HG02938 (cell line): ENCODE measurements at regions not wholly inside any gene's neighbourhood (a gene's known extent, or its start where the extent isn't known, plus 50 kb on each side); places are given as distances from the start of the nearest gene placed in this dataset.

Experiments used
- ATAC-seq: cut with Tn5 transposase; IDR thresholded peaks from one replicate; pipeline ENCODE4 v1.9.1; 2021; ENCODE audit warnings: mild to moderate bottlenecking, moderate library complexity; ENCODE audit not compliant: unreplicated experiment

GRCh38 chr13:30359991-30360390, 52.6 kb upstream of the KATNAL1 start:
- no peak for ATAC-seq

DNA sequence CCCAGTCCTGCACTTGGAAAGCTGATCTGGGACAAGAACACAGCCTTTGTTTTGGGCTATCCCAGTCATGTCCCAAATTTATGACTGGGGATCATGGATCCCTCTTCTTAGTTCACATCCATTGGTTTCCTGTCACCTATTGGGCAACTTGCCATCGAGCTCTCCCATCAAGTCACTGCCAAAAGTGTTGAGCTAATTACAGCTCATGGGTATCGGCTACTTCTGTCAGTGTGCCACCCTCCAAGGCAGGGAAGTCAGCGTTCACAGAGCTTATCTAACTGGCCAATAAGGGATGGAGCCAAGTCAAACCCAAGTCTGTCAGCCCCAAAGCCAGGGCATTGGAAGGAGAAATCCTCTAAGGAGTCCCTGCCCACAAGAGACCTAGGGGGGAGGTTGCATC, 53.2 kb upstream of the KATNAL1 start:
- ATAC-seq = no peak

GRCh38 chr13:30362005-30362788, 54.8 kb upstream of the KATNAL1 start:
- ATAC-seq = no peak

DNA sequence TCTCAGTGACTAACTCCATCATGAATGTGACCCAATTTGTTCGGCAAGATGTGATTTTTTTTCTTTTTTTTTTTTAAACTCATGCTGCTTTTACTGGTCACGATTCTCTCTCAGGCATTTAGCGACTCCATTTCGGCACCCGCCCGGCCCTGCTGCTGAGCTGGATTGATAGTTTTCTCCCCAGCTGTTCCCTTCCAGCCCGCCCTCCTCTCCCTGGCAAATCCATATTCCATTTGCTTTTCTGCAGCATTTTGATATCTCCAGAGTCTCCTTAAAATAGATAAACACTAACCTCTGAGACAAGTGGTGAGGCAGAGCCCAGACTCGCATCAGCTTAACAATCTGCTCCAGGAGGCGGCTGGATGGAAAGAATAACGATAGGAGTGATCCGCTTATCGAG, 55.5 kb upstream of the KATNAL1 start:
- ATAC-seq = no peak

- no peak for ATAC-seq
These were observed 56.4 kb upstream of the KATNAL1 start for GRCh38 chr13:30363725-30364124.

GRCh38 chr13:30364133-30364532, 56.8 kb upstream of the KATNAL1 start:
- no peak for ATAC-seq

- ATAC-seq = no peak
These were observed 57.4 kb upstream of the UBE2L5 start for GRCh38 chr13:30364876-30365275.

DNA sequence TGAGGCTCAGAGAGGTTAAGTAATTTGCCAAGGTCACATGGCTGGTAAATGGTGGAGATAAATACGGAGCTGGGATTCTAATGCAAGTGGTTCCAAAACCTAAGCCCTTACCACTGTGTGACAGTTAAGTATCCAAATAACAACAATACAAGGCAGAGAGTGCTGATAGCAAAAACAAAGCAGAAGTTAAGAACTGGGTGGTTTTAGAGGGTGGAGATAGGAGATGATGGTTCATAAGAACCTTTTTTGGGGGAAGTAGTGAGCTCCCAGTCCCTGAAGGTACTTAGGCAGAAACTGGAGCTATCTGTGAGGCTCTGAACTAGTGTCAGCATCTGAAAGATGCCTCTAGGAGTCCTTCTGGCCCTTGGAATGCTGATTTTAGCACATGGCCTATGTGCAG, 56.2 kb upstream of the UBE2L5 start:
- ATAC-seq = no peak

- ATAC-seq = no peak
These were observed 55.0 kb upstream of the UBE2L5 start for GRCh38 chr13:30367296-30367695.

GRCh38 chr13:30370146-30370545, 52.1 kb upstream of the UBE2L5 start:
- no peak for ATAC-seq

DNA sequence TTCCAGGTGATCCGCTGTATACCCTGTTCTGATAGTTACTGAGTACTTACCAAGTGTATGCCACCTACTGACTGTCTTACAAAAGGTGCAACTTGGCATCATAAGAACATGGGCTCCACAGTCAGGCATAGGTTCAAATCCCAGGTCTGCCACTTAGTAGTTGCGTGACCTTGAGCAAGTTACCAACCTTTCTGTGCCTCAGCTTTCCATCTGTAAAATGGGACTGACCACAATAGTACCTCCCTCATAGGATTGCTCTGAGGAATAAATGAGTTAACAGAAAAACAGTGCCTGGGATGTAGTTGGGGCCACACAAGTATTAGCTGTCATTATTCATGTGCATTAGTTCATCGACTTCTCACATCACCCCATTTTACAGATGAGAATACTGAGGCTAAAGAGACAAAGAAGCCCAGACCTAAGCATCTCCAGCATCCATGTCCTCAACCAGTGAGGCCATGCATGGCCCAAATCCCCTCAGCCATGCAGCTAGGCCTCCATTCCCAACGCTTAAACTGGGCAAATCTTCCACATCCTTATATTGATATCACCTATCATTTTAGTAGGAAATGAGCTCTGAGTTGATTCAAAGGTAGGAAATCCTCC, 51.3 kb upstream of the UBE2L5 start:
- no peak for ATAC-seq

GRCh38 chr13:30371649-30372265, 50.5 kb upstream of the UBE2L5 start:
- ATAC-seq = peak; percentile 69
